HepG2 (cell line): ENCODE measurements at regions not wholly inside any gene's neighbourhood (a gene's known extent, or its start where the extent isn't known, plus 50 kb on each side); places are given as distances from the start of the nearest gene placed in this dataset.

Experiments
- EP300 ChIP-seq, 3 experiments: sonication (generic) in 1 of 3; formaldehyde crosslinking in 1 of 3; IDR thresholded peaks; 2 replicates each; pipeline versions ENCODE4 v1.5.1 to v1.6.1; 2011 to 2020; ENCODE audit warnings: low read depth in 2 of 3, low read length in 2 of 3, borderline replicate concordance in 1 of 3, improper control_type of control experiment in 1 of 3, mild to moderate bottlenecking in 1 of 3, missing genetic modification reagents in 1 of 3, moderate library complexity in 1 of 3
- ETV5 ChIP-seq: IDR thresholded peaks from 2 replicates; pipeline ENCODE4 v1.6.1; 2018; ENCODE audit warnings: missing biosample characterization, missing genetic modification reagents, inconsistent platforms, borderline replicate concordance
- FOXJ3 ChIP-seq: sonication (generic); formaldehyde crosslinking; IDR thresholded peaks from 2 replicates; pipeline ENCODE4 v1.4.0; 2020; ENCODE audit warnings: missing genetic modification reagents, mild to moderate bottlenecking, borderline replicate concordance
- MYC ChIP-seq: sonication (generic); formaldehyde crosslinking; IDR thresholded peaks from 2 replicates; pipeline ENCODE4 v1.9.0; 2021; ENCODE audit warnings: missing genetic modification reagents, borderline replicate concordance
- POLR2A ChIP-seq, 2 experiments: IDR thresholded peaks; 2 replicates each; pipeline ENCODE4 v1.6.1; 2011; ENCODE audit warnings: low read depth in 2 of 2, low read length in 2 of 2, mild to moderate bottlenecking in 1 of 2, moderate library complexity in 1 of 2; ENCODE audit not compliant: insufficient read depth in 1 of 2
- RELA ChIP-seq: sonication (generic); formaldehyde crosslinking; IDR thresholded peaks from 2 replicates; pipeline ENCODE4 v1.4.0; 2020; ENCODE audit warnings: missing genetic modification reagents
- RXRA ChIP-seq: sonication (generic); formaldehyde crosslinking; IDR thresholded peaks from 2 replicates; pipeline ENCODE4 v1.5.1; 2020; ENCODE audit warnings: missing genetic modification reagents
- SMAD3 ChIP-seq: sonication (generic); formaldehyde crosslinking; IDR thresholded peaks from 2 replicates; pipeline ENCODE4 v1.4.0; 2020; ENCODE audit warnings: missing genetic modification reagents
- SOX6 ChIP-seq, 2 experiments: fragments of 450-650 bp in 1 of 2; sonication (generic) in 1 of 2; formaldehyde crosslinking in 1 of 2; IDR thresholded peaks; 2 replicates each; pipeline versions ENCODE4 v1.4.0 to v1.6.1; 2017 to 2020; ENCODE audit warnings: antibody characterized with exemption in 1 of 2, mild to moderate bottlenecking in 1 of 2, missing genetic modification reagents in 1 of 2
- ZNF12 ChIP-seq: sonication (generic); formaldehyde crosslinking; IDR thresholded peaks from 2 replicates; pipeline ENCODE4 v1.5.0; 2020; ENCODE audit warnings: missing genetic modification reagents
- ZNF33B ChIP-seq: sonication (generic); formaldehyde crosslinking; IDR thresholded peaks from 2 replicates; pipeline ENCODE4 v1.5.1; 2020; ENCODE audit warnings: mild to moderate bottlenecking, missing genetic modification reagents
- ZSCAN12 ChIP-seq: sonication (generic); formaldehyde crosslinking; IDR thresholded peaks from 2 replicates; pipeline ENCODE4 v1.9.0; 2021; ENCODE audit warnings: mild to moderate bottlenecking, missing genetic modification reagents
- TF ChIP-seq, protein P1 (sequence below): sonication (generic); formaldehyde crosslinking; IDR thresholded peaks from 2 replicates; pipeline ENCODE4 v1.8.0; 2023; ENCODE audit warnings: mild to moderate bottlenecking, missing genetic modification reagents

DNA sequence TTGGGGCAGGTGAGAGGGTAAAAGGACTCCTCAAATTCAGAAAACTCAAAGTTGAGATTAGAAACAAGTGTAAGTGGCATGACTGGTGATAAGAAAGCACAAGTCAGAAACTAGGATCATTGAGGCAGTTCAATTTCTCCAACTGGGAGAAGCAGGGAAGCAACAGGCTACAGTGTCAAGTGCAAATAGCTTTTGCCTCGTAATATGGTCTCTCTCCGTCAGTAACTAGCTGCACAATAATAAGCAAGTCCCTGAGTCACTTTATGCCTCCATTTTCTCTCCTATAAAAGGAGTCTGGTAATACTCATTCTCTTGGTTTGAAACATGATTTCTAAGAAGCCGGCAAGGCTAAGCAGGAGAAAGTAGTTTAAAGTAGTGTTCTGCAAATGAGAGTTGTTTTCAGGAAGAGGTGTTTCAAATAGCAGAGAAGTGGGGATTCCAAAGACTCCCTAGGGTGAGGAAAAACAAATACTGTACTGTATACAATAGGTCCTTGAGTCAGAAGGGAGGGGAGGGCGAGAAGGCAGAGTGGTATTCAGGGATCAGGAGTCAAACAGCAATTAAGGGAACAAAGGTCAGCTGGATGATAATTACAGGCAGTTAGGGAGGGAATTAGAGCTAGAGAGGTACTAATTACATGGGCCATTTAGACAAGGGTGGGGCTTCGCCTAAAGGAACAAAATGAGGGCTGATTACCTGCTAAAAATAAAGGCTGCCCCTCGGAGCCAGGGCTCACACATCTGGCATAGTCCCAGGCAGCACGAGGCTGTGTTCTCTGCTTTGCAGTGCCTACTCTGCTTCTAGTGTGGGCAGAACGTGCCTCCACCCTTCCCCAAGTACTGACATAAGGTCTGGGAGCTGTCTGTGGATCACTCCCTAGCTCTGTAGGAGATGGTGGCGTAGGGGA, 96.0 kb upstream of the BDNF start:
- no peak for TF ChIP-seq ETV5 (CRISPR knock-in tag)
- TF ChIP-seq ZNF12, result no peak
- no peak for TF ChIP-seq SOX6 (IDR thresholded peaks at IDR 0.05)
- TF ChIP-seq SOX6 (CRISPR knock-in tag; IDR thresholded peaks at IDR 0.05), result no peak
- TF ChIP-seq RXRA (CRISPR knock-in tag), result no peak
- TF ChIP-seq MYC, result no peak
- TF ChIP-seq FOXJ3 (CRISPR knock-in tag), result no peak
- no peak for TF ChIP-seq ZNF33B (CRISPR knock-in tag)
- no peak for TF ChIP-seq SMAD3 (CRISPR knock-in tag)
- no peak for TF ChIP-seq POLR2A (IDR thresholded peaks at IDR 0.05; ENCODE audit: insufficient read depth in 1 of 2, low read depth in 2 of 2, low read length in 2 of 2)
- TF ChIP-seq, protein P1, sequence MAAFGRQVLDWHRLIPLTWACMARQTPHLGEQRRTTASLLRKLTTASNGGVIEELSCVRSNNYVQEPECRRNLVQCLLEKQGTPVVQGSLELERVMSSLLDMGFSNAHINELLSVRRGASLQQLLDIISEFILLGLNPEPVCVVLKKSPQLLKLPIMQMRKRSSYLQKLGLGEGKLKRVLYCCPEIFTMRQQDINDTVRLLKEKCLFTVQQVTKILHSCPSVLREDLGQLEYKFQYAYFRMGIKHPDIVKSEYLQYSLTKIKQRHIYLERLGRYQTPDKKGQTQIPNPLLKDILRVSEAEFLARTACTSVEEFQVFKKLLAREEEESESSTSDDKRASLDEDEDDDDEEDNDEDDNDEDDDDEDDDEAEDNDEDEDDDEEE (CRISPR knock-in tag), result no peak
- TF ChIP-seq RELA (CRISPR knock-in tag), result no peak
- no peak for TF ChIP-seq EP300 (IDR thresholded peaks at IDR 0.05; ENCODE audit: low read depth in 2 of 2, low read length in 2 of 2)
- no peak for TF ChIP-seq EP300 (CRISPR knock-in tag; IDR thresholded peaks at IDR 0.05; ENCODE audit: borderline replicate concordance)
- TF ChIP-seq ZSCAN12, result no peak
